ENCODE measurements at regions not wholly inside any gene's neighbourhood (a gene's known extent, or its start where the extent isn't known, plus 50 kb on each side); places are given as distances from the start of the nearest gene placed in this dataset.

DNA sequence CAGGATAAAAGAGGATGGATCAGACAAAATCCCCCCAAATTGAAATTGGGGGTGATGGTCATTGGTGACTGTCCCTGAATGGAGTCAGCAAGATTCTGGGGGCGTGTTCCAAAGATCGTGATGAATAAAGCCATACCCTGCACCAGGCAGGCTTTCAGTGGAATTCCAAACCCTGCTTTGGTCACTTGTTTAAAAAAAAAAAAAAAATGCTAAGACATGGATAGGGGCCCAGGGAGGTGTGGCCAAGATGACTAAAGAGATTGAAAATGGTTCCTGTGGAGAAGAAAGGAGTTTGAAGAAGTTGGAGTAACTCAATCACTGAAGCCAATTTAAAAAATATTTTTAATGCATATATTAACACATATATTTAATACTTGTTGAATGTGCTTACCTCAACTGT lies 161.4 kb upstream of the KCNG1 start:
- no peak for TF ChIP-seq CTCF (IDR thresholded peaks at IDR 0.05; ENCODE audit: borderline replicate concordance, extremely low read depth, insufficient read depth)
- DNase-seq (no peak), FAIRE-seq (no peak)
- H3K27ac ChIP-seq (ENCODE audit: low read depth in 2 of 2, low read length in 2 of 2), result no peak overlapping the region
- no peaks in the 10 kb centered on the region for H3K9me3 ChIP-seq (ENCODE audit: control insufficient read depth in 2 of 3, insufficient read depth in 1 of 3, low read length in 3 of 3)
- intact Hi-C loops (cut with DNase I), result no loop called here
- H3K36me3 ChIP-seq (ENCODE audit: control insufficient read depth in 2 of 3, insufficient read depth in 3 of 3, low read length in 3 of 3), result no peaks in the 10 kb centered on the region
- no peak overlapping the region for H3K9ac ChIP-seq (ENCODE audit: low read length in 3 of 3)
- H3K4me1 ChIP-seq (ENCODE audit: control insufficient read depth in 2 of 3, insufficient read depth in 2 of 3, low read depth in 1 of 3, low read length in 3 of 3), result no peaks in the 10 kb centered on the region
- no peak overlapping the region for H3K4me3 ChIP-seq (ENCODE audit: low read length in 3 of 3)
- H3K27me3 ChIP-seq (ENCODE audit: control insufficient read depth, insufficient read depth, low read length), result no peaks in the 10 kb centered on the region

- Histone ChIP-seq H3K27ac (ENCODE audit: low read depth in 2 of 2, low read length in 2 of 2) (no peak overlapping the region), H3K27me3 (ENCODE audit: control insufficient read depth, insufficient read depth, low read length) (no peaks in the 10 kb centered on the region), H3K4me3 (ENCODE audit: low read length in 3 of 3) (no peak overlapping the region), H3K9ac (ENCODE audit: low read length in 3 of 3) (no peak overlapping the region), H3K36me3 (ENCODE audit: control insufficient read depth in 2 of 3, insufficient read depth in 3 of 3, low read length in 3 of 3) (no peaks in the 10 kb centered on the region), H3K9me3 (ENCODE audit: control insufficient read depth in 2 of 3, insufficient read depth in 1 of 3, low read length in 3 of 3) (no peaks in the 10 kb centered on the region), H3K4me1 (ENCODE audit: control insufficient read depth in 2 of 3, insufficient read depth in 2 of 3, low read depth in 1 of 3, low read length in 3 of 3) (no peaks in the 10 kb centered on the region)
- FAIRE-seq (no peak), DNase-seq (no peak)
- intact Hi-C loops (cut with DNase I), result no loop called here
- TF ChIP-seq CTCF (IDR thresholded peaks at IDR 0.05; ENCODE audit: borderline replicate concordance, extremely low read depth, insufficient read depth), result no peak
These were observed 160.5 kb upstream of the KCNG1 start for GRCh38 chr20:51183451-51183850.

DNA sequence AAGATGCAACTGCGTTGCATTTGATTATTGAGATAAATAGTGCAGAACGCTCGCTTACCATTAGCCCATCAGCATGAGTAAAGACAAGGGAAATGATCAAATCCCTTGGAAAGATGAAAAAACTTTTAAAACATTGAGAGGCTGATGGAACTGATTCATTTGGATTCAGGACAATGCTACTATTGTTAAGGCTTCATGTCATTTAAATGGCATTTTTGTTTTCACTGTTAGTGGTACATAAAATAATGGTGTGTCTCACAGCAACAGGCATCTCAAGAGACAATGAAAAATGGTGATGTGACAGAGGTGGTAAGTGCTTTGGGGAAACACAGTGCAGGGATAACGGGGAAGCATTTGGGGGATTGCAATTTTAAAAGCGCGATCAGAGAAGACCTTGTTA lies 159.7 kb upstream of the KCNG1 start:
- TF ChIP-seq CTCF (IDR thresholded peaks at IDR 0.05; ENCODE audit: borderline replicate concordance, extremely low read depth, insufficient read depth), result no peak
- no peaks in the 10 kb centered on the region for H3K27me3 ChIP-seq (ENCODE audit: control insufficient read depth, insufficient read depth, low read length)
- no peak overlapping the region for H3K4me3 ChIP-seq (ENCODE audit: low read length in 3 of 3)
- H3K27ac ChIP-seq (ENCODE audit: low read depth in 2 of 2, low read length in 2 of 2), result no peak overlapping the region
- H3K9ac ChIP-seq (ENCODE audit: low read length in 3 of 3), result no peak overlapping the region
- H3K36me3 ChIP-seq (ENCODE audit: control insufficient read depth in 2 of 3, insufficient read depth in 3 of 3, low read length in 3 of 3), result no peaks in the 10 kb centered on the region
- intact Hi-C loops (cut with DNase I), result no loop called here
- no peak for DNase-seq
- no peak for FAIRE-seq
- H3K9me3 ChIP-seq (ENCODE audit: control insufficient read depth in 2 of 3, insufficient read depth in 1 of 3, low read length in 3 of 3), result no peaks in the 10 kb centered on the region
- no peaks in the 10 kb centered on the region for H3K4me1 ChIP-seq (ENCODE audit: control insufficient read depth in 2 of 3, insufficient read depth in 2 of 3, low read depth in 1 of 3, low read length in 3 of 3)

DNA sequence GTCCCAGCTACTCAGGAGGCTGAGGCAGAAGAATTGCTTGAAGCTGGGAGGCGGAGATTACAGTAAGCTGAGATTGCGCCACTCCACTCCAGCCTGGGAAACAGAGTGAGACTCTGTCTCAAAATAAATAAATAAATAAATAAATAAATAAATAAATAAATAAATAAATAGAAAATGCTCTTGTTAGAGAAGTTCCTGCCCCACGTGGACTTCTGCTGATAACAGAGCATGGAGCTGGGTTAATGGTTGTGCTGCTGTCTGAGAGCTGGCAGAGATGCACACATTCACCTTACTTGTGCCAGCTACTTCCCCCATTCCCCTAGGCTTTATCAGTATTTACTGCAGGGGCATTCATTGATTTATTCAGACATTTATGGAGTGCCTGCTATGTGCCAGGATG lies 155.2 kb upstream of the KCNG1 start:
- Histone ChIP-seq H3K27ac (ENCODE audit: low read depth in 2 of 2, low read length in 2 of 2) (no peak overlapping the region), H3K4me3 (ENCODE audit: low read length in 3 of 3) (no peak overlapping the region), H3K36me3 (ENCODE audit: control insufficient read depth in 2 of 3, insufficient read depth in 3 of 3, low read length in 3 of 3) (no peaks in the 10 kb centered on the region), H3K9ac (ENCODE audit: low read length in 3 of 3) (no peak overlapping the region), H3K9me3 (ENCODE audit: control insufficient read depth in 2 of 3, insufficient read depth in 1 of 3, low read length in 3 of 3) (no peaks in the 10 kb centered on the region), H3K27me3 (ENCODE audit: control insufficient read depth, insufficient read depth, low read length) (no peaks in the 10 kb centered on the region), H3K4me1 (ENCODE audit: control insufficient read depth in 2 of 3, insufficient read depth in 2 of 3, low read depth in 1 of 3, low read length in 3 of 3) (no peaks in the 10 kb centered on the region)
- FAIRE-seq, result no peak
- intact Hi-C loops (cut with DNase I), result no loop called here
- no peak for TF ChIP-seq CTCF (IDR thresholded peaks at IDR 0.05; ENCODE audit: borderline replicate concordance, extremely low read depth, insufficient read depth)
- no peak for DNase-seq
